Glutamatergic neuron (in vitro differentiated cells): ENCODE measurements at regions not wholly inside any gene's neighbourhood (a gene's known extent, or its start where the extent isn't known, plus 50 kb on each side); places are given as distances from the start of the nearest gene placed in this dataset.

ENCODE experiments used
- DNase-seq: peaks from one replicate; pipeline ENCODE4 v3.0.0; 2022
- H3K27ac Mint-ChIP-seq: one replicate; pipeline ENCODE4 v1.8.0; 2020; ENCODE audit warnings: mild to moderate bottlenecking, mixed read lengths, inconsistent platforms; ENCODE audit not compliant: unreplicated experiment
- H3K27me3 Mint-ChIP-seq: one replicate; pipeline ENCODE4 v1.8.0; 2020; ENCODE audit warnings: mild to moderate bottlenecking, moderate library complexity, mixed read lengths, inconsistent platforms; ENCODE audit not compliant: unreplicated experiment
- H3K36me3 Mint-ChIP-seq: one replicate; pipeline ENCODE4 v1.8.0; 2020; ENCODE audit warnings: mild to moderate bottlenecking, mixed read lengths, inconsistent platforms; ENCODE audit not compliant: unreplicated experiment
- H3K4me1 Mint-ChIP-seq: one replicate; pipeline ENCODE4 v1.8.0; 2020; ENCODE audit warnings: mild to moderate bottlenecking, low read depth, mixed read lengths, inconsistent platforms; ENCODE audit not compliant: unreplicated experiment
- H3K4me3 Mint-ChIP-seq: one replicate; pipeline ENCODE4 v1.8.0; 2020; ENCODE audit warnings: mild to moderate bottlenecking, mixed read lengths, inconsistent platforms; ENCODE audit not compliant: unreplicated experiment
- H3K9me3 Mint-ChIP-seq: one replicate; pipeline ENCODE4 v1.8.0; 2020; ENCODE audit warnings: mild to moderate bottlenecking, moderate library complexity, mixed read lengths, inconsistent platforms; ENCODE audit not compliant: unreplicated experiment
- CTCF ChIP-seq: fragments of 200-600 bp; sonication (generic); IDR thresholded peaks from one replicate; pipeline ENCODE4 v1.5.0; 2021; ENCODE audit not compliant: partially characterized antibody, unreplicated experiment

- Mint-ChIP-seq H3K9me3 (no peaks in the 10 kb centered on the region), H3K4me3 (no peak overlapping the region), H3K27ac (no peak overlapping the region), H3K4me1 (no peaks in the 10 kb centered on the region), H3K36me3 (no peaks in the 10 kb centered on the region), H3K27me3 (no peaks in the 10 kb centered on the region)
- no peak for TF ChIP-seq CTCF
- no peak for DNase-seq
Observed at GRCh38 chr7:115232041-115232440, 310.1 kb downstream of the MDFIC start.

DNA sequence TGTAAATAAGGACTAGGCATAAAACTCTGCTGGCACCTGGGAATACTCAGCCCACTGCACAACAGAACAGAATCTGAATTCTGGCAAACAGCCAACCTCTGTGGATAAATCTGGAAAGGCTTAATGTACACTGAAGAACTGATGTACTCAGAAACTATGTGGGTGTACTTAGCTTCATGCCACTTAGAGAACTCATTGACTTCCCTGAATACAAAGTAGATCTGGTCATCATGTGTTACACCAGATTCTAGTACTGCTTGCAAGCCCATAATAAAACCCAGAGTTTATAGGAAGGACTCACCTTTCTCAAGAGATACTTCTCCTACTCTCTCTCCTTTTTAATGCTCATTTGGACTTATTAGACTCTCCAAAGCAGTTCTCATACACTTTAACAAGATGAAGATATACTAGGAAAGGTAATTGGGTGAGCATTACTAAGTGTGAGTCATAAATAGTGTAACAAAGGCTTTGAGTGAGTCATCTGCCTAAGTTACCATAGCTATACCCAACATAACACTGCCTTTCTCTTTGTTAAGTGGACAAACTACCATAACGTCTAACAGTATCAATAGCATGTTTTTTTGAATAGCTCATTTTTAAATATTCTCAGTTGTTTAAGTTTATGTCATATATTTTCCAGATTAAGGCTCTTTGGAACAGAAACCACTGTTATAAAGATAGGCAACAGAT is 309.1 kb downstream of the MDFIC start:
- no peak for TF ChIP-seq CTCF
- DNase-seq, result no peak
- H3K27ac Mint-ChIP-seq, result no peak overlapping the region
- no peaks in the 10 kb centered on the region for H3K4me1 Mint-ChIP-seq
- H3K9me3 Mint-ChIP-seq, result no peaks in the 10 kb centered on the region
- H3K36me3 Mint-ChIP-seq, result no peaks in the 10 kb centered on the region
- H3K4me3 Mint-ChIP-seq, result no peak overlapping the region
- no peaks in the 10 kb centered on the region for H3K27me3 Mint-ChIP-seq

DNA sequence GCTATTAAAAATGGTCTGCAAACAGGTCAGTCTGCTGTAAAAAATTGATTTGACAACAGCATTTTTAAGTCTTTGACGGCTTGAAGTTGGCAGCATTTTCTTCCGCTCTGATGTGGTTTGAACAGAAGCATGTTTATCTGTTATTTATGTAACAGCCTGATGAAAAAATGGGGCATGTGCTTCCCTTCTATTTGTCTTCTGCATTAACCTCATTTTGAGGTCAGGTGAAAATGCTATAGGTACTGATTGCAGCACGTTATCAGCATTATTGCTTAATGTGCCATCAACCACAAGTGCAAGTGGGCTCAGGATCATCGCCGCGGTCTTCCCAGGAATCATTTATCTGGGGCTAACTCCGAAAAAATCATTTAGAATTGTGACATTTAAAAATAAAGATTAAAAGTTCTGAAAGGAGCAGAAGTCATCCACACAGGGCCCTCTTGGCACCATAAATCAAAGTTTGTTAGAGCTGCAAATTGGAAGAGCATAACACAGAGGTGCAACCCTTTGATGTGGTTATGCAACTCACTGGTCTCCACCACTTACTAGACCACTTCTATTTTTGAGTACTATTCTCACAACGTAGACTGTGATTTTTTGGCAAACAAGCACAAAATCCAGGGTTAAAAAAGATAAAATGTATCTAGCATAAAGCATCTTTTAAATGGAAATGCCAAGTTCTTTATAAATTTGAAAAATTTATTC is 307.7 kb downstream of the MDFIC start:
- H3K9me3 Mint-ChIP-seq, result no peaks in the 10 kb centered on the region
- no peaks in the 10 kb centered on the region for H3K36me3 Mint-ChIP-seq
- DNase-seq, result no peak
- no peak for TF ChIP-seq CTCF
- no peak overlapping the region for H3K4me3 Mint-ChIP-seq
- H3K27me3 Mint-ChIP-seq, result no peaks in the 10 kb centered on the region
- no peak overlapping the region for H3K27ac Mint-ChIP-seq
- H3K4me1 Mint-ChIP-seq, result no peaks in the 10 kb centered on the region

- Mint-ChIP-seq H3K4me1 (no peaks in the 10 kb centered on the region), H3K27ac (no peak overlapping the region), H3K4me3 (no peak overlapping the region)
Observed at GRCh38 chr7:115227473-115228235, 305.8 kb downstream of the MDFIC start.

More at GRCh38 chr7:115227473-115228235, 305.8 kb downstream of the MDFIC start:
- peaks cover 4% of the 10 kb centered on the region for H3K27me3 Mint-ChIP-seq
- no peaks in the 10 kb centered on the region for H3K9me3 Mint-ChIP-seq
- DNase-seq, result no peak
- H3K36me3 Mint-ChIP-seq, result no peaks in the 10 kb centered on the region
- no peak for TF ChIP-seq CTCF
